ENCODE measurements at regions not wholly inside any gene's neighbourhood (a gene's known extent, or its start where the extent isn't known, plus 50 kb on each side); places are given as distances from the start of the nearest gene placed in this dataset.

- Histone ChIP-seq H3K9ac (ENCODE audit: low read length) (no peak overlapping the region), H3K79me2 (ENCODE audit: control insufficient read depth, insufficient read depth, low read length, poor library complexity) (no peaks in the 10 kb centered on the region), H4K91ac (ENCODE audit: low read depth, low read length) (no peak overlapping the region), H3K14ac (ENCODE audit: low read length) (no peak overlapping the region), H2BK12ac (ENCODE audit: low read length) (no peak overlapping the region), H4K12ac (ENCODE audit: low read depth, low read length) (no peak overlapping the region), H3K18ac (ENCODE audit: low read length) (no peak overlapping the region), H4K8ac (ENCODE audit: low read depth, low read length) (no peak overlapping the region), H3K79me1 (ENCODE audit: low read length) (no peaks in the 10 kb centered on the region), H3K23ac (ENCODE audit: low read length) (no peak overlapping the region), H3K27ac (ENCODE audit: low read depth, low read length) (no peak overlapping the region), H3K4me2 (ENCODE audit: low read length) (no peak overlapping the region), H3K4me1 (ENCODE audit: control insufficient read depth in 1 of 2, insufficient read depth in 2 of 2, low read length in 2 of 2) (no peaks in the 10 kb centered on the region), H3K4me3 (ENCODE audit: low read depth, low read length) (no peak overlapping the region), H3K4ac (ENCODE audit: low read depth, low read length) (no peak overlapping the region), H3K9me3 (ENCODE audit: insufficient read depth, low read depth, low read length) (no peaks in the 10 kb centered on the region), H2AFZ (ENCODE audit: insufficient read depth, low read length, poor library complexity) (no peak overlapping the region), H3K36me3 (ENCODE audit: control insufficient read depth in 1 of 2, insufficient read depth in 2 of 2, low read length in 2 of 2) (no peaks in the 10 kb centered on the region), H3K27me3 (ENCODE audit: insufficient read depth, low read length) (no peaks in the 10 kb centered on the region), H2BK120ac (ENCODE audit: insufficient read depth, low read length, poor library complexity) (no peak overlapping the region), H2BK5ac (ENCODE audit: low read depth, low read length, poor library complexity) (no peak overlapping the region), H2AK5ac (ENCODE audit: low read length) (no peak overlapping the region)
- DNase-seq, result no peak
- no CpG with 5 or more reads among the region's 3 CpGs for WGBS (ENCODE audit: extremely low coverage, insufficient coverage, insufficient read length)
These were observed 126.3 kb upstream of the RPS23 start for GRCh38 chr5:82404382-82404945.

GRCh38 chr5:82403724-82404123 is 125.6 kb upstream of the RPS23 start:
- no peak overlapping the region for H3K14ac ChIP-seq (ENCODE audit: low read length)
- H3K79me2 ChIP-seq (ENCODE audit: control insufficient read depth, insufficient read depth, low read length, poor library complexity), result no peaks in the 10 kb centered on the region
- no peak overlapping the region for H2BK120ac ChIP-seq (ENCODE audit: insufficient read depth, low read length, poor library complexity)
- no peak overlapping the region for H3K18ac ChIP-seq (ENCODE audit: low read length)
- H3K27me3 ChIP-seq (ENCODE audit: insufficient read depth, low read length), result no peaks in the 10 kb centered on the region
- no peak overlapping the region for H3K23ac ChIP-seq (ENCODE audit: low read length)
- H3K4ac ChIP-seq (ENCODE audit: low read depth, low read length), result no peak overlapping the region
- H4K91ac ChIP-seq (ENCODE audit: low read depth, low read length), result no peak overlapping the region
- no peak for DNase-seq
- H2AK5ac ChIP-seq (ENCODE audit: low read length), result no peak overlapping the region
- no peaks in the 10 kb centered on the region for H3K9me3 ChIP-seq (ENCODE audit: insufficient read depth, low read depth, low read length)
- H3K4me1 ChIP-seq (ENCODE audit: control insufficient read depth in 1 of 2, insufficient read depth in 2 of 2, low read length in 2 of 2), result no peaks in the 10 kb centered on the region
- WGBS (ENCODE audit: extremely low coverage, insufficient coverage, insufficient read length), result no CpG with 5 or more reads among the region's 2 CpGs
- no peaks in the 10 kb centered on the region for H3K36me3 ChIP-seq (ENCODE audit: control insufficient read depth in 1 of 2, insufficient read depth in 2 of 2, low read length in 2 of 2)
- H4K8ac ChIP-seq (ENCODE audit: low read depth, low read length), result no peak overlapping the region
- no peak overlapping the region for H3K27ac ChIP-seq (ENCODE audit: low read depth, low read length)
- H3K4me3 ChIP-seq (ENCODE audit: low read depth, low read length), result no peak overlapping the region
- no peaks in the 10 kb centered on the region for H3K79me1 ChIP-seq (ENCODE audit: low read length)
- no peak overlapping the region for H2BK12ac ChIP-seq (ENCODE audit: low read length)
- no peak overlapping the region for H3K4me2 ChIP-seq (ENCODE audit: low read length)
- H4K12ac ChIP-seq (ENCODE audit: low read depth, low read length), result no peak overlapping the region
- H3K9ac ChIP-seq (ENCODE audit: low read length), result no peak overlapping the region
- no peak overlapping the region for H2AFZ ChIP-seq (ENCODE audit: insufficient read depth, low read length, poor library complexity)
- H2BK5ac ChIP-seq (ENCODE audit: low read depth, low read length, poor library complexity), result no peak overlapping the region

DNA sequence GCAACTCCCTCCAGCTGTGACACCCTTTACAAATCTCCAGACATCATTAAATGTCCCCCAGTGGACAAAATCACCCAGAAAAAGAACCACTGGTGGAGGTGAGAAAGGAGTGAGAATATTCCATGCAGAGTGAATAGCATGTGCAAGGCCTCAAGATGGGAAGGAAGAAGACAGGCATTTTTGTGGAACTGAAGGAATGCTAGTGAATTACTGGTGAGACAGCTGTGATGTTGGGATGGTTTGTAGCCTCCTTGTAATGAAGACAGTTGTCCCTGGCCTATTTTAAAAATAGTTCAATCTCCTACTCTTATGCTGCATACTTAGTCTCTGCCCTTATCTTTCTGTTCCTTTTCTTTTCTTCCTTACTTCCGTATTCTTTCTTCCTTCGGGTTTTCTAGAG is 124.9 kb upstream of the RPS23 start:
- no peak overlapping the region for H2BK12ac ChIP-seq (ENCODE audit: low read length)
- H3K4ac ChIP-seq (ENCODE audit: low read depth, low read length), result no peak overlapping the region
- no peak for DNase-seq
- H3K4me2 ChIP-seq (ENCODE audit: low read length), result no peak overlapping the region
- H3K27me3 ChIP-seq (ENCODE audit: insufficient read depth, low read length), result no peaks in the 10 kb centered on the region
- no peak overlapping the region for H3K23ac ChIP-seq (ENCODE audit: low read length)
- no peak overlapping the region for H3K4me3 ChIP-seq (ENCODE audit: low read depth, low read length)
- H3K36me3 ChIP-seq (ENCODE audit: control insufficient read depth in 1 of 2, insufficient read depth in 2 of 2, low read length in 2 of 2), result no peaks in the 10 kb centered on the region
- no peak overlapping the region for H2AFZ ChIP-seq (ENCODE audit: insufficient read depth, low read length, poor library complexity)
- no peak overlapping the region for H2AK5ac ChIP-seq (ENCODE audit: low read length)
- no peak overlapping the region for H3K27ac ChIP-seq (ENCODE audit: low read depth, low read length)
- H4K91ac ChIP-seq (ENCODE audit: low read depth, low read length), result no peak overlapping the region
- no peak overlapping the region for H2BK5ac ChIP-seq (ENCODE audit: low read depth, low read length, poor library complexity)
- H3K79me2 ChIP-seq (ENCODE audit: control insufficient read depth, insufficient read depth, low read length, poor library complexity), result no peaks in the 10 kb centered on the region
- no peak overlapping the region for H2BK120ac ChIP-seq (ENCODE audit: insufficient read depth, low read length, poor library complexity)
- H3K9ac ChIP-seq (ENCODE audit: low read length), result no peak overlapping the region
- H4K12ac ChIP-seq (ENCODE audit: low read depth, low read length), result no peak overlapping the region
- H4K8ac ChIP-seq (ENCODE audit: low read depth, low read length), result no peak overlapping the region
- H3K14ac ChIP-seq (ENCODE audit: low read length), result no peak overlapping the region
- H3K4me1 ChIP-seq (ENCODE audit: control insufficient read depth in 1 of 2, insufficient read depth in 2 of 2, low read length in 2 of 2), result no peaks in the 10 kb centered on the region
- H3K18ac ChIP-seq (ENCODE audit: low read length), result no peak overlapping the region
- no peaks in the 10 kb centered on the region for H3K79me1 ChIP-seq (ENCODE audit: low read length)
- H3K9me3 ChIP-seq (ENCODE audit: insufficient read depth, low read depth, low read length), result no peaks in the 10 kb centered on the region
- no CpG with 5 or more reads among the region's 2 CpGs for WGBS (ENCODE audit: extremely low coverage, insufficient coverage, insufficient read length)

DNA sequence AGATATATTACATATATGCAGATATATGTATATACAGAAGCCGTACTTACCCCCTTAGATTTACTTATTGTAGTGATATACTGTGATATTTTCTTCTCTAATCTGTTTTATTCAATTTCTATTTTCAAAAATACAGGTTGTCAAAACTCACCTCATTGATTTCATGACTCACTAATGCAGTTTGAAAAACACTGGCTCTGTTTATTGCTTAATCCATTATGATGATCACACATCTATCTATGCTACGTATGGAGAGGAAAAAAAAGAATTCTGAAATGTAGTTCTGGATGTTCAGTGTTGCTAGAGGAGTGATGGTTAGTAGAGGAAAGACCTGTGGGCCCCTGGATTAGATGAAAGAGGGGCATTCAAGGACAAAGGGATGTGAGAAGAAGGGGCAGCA is 121.0 kb upstream of the RPS23 start:
- no peak overlapping the region for H3K4ac ChIP-seq (ENCODE audit: low read depth, low read length)
- no peak overlapping the region for H2AK5ac ChIP-seq (ENCODE audit: low read length)
- no peaks in the 10 kb centered on the region for H3K36me3 ChIP-seq (ENCODE audit: control insufficient read depth in 1 of 2, insufficient read depth in 2 of 2, low read length in 2 of 2)
- no peak overlapping the region for H4K8ac ChIP-seq (ENCODE audit: low read depth, low read length)
- H3K27ac ChIP-seq (ENCODE audit: low read depth, low read length), result no peak overlapping the region
- no CpG with 5 or more reads among the region's 2 CpGs for WGBS (ENCODE audit: extremely low coverage, insufficient coverage, insufficient read length)
- no peak overlapping the region for H4K91ac ChIP-seq (ENCODE audit: low read depth, low read length)
- no peak overlapping the region for H3K14ac ChIP-seq (ENCODE audit: low read length)
- H3K4me1 ChIP-seq (ENCODE audit: control insufficient read depth in 1 of 2, insufficient read depth in 2 of 2, low read length in 2 of 2), result no peaks in the 10 kb centered on the region
- H3K9ac ChIP-seq (ENCODE audit: low read length), result no peak overlapping the region
- no peaks in the 10 kb centered on the region for H3K27me3 ChIP-seq (ENCODE audit: insufficient read depth, low read length)
- no peak overlapping the region for H3K23ac ChIP-seq (ENCODE audit: low read length)
- H2AFZ ChIP-seq (ENCODE audit: insufficient read depth, low read length, poor library complexity), result no peak overlapping the region
- no peak overlapping the region for H2BK120ac ChIP-seq (ENCODE audit: insufficient read depth, low read length, poor library complexity)
- no peak overlapping the region for H3K18ac ChIP-seq (ENCODE audit: low read length)
- no peak for DNase-seq
- H2BK12ac ChIP-seq (ENCODE audit: low read length), result no peak overlapping the region
- no peak overlapping the region for H3K4me2 ChIP-seq (ENCODE audit: low read length)
- H3K79me1 ChIP-seq (ENCODE audit: low read length), result no peaks in the 10 kb centered on the region
- H3K9me3 ChIP-seq (ENCODE audit: insufficient read depth, low read depth, low read length), result no peaks in the 10 kb centered on the region
- no peak overlapping the region for H2BK5ac ChIP-seq (ENCODE audit: low read depth, low read length, poor library complexity)
- no peak overlapping the region for H3K4me3 ChIP-seq (ENCODE audit: low read depth, low read length)
- H4K12ac ChIP-seq (ENCODE audit: low read depth, low read length), result no peak overlapping the region
- H3K79me2 ChIP-seq (ENCODE audit: control insufficient read depth, insufficient read depth, low read length, poor library complexity), result no peaks in the 10 kb centered on the region

All from trophoblast cell (in vitro differentiated cells and primary cell).